ENCODE measurements at regions not wholly inside any gene's neighbourhood (a gene's known extent, or its start where the extent isn't known, plus 50 kb on each side); places are given as distances from the start of the nearest gene placed in this dataset.

GRCh38 chr4:152074573-152074972, 313.8 kb upstream of the GATB start:
- TF ChIP-seq EP300 (IDR thresholded peaks at IDR 0.05; ENCODE audit: borderline replicate concordance): no peak
- no peak for TF ChIP-seq TCF12 (IDR thresholded peaks at IDR 0.05; ENCODE audit: low read depth)
- TF ChIP-seq RAD21 (IDR thresholded peaks at IDR 0.05; ENCODE audit: low read depth): no peak
- no peak for TF ChIP-seq YY1 (IDR thresholded peaks at IDR 0.05; ENCODE audit: low read depth)
